GM19455 (cell line): ENCODE measurements at regions not wholly inside any gene's neighbourhood (a gene's known extent, or its start where the extent isn't known, plus 50 kb on each side); places are given as distances from the start of the nearest gene placed in this dataset.

Experiments
- ATAC-seq: cut with Tn5 transposase; IDR thresholded peaks from one replicate; pipeline ENCODE4 v1.9.1; 2021; ENCODE audit not compliant: unreplicated experiment

DNA sequence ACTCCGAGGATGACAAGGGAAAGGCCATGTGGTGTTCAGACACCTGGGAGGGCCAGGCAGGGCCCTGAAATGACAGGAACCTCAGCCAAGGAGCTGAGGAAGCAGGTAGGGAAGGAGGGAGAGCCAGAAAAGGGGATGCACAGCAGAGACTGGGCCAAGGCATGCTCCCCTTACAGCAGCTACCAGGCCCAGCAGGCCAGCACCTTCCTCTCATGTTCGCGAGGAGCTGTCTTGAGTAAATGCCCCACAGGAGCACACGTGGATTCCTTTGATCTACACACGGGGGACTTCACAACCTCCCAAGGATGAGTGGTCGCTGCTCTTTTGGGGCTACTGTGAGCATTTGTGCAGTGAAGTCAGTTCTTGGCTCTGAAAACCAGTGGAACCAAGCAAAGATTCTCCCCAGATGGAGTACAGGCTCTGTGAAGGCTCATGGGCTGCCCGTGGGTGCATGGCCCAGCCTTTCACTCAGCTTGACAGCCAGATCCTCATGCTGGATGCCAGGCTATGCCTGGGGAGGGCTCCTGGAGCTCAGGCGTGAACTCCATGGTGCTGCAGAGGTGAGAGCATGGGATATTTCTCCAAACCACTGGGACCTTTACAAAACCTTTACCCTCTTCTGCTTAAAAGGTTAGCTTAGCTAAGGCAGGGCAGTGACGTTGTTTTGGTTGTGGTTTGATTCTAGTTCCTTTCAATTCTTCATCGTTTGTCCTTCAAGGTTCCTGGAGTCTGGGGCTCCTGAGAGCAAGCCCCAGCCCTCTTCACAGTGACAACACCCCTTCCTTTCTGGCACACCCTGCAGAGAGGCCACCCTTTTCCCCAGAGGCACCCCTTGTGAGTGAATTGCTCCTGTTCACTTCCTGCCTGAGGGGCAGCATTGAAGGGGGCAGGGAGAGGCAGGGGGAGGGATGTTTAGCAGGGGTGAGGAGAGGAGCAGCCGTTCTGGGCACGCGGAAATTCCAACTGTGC, 74.2 kb upstream of the ZPBP start:
- ATAC-seq = no peak

DNA sequence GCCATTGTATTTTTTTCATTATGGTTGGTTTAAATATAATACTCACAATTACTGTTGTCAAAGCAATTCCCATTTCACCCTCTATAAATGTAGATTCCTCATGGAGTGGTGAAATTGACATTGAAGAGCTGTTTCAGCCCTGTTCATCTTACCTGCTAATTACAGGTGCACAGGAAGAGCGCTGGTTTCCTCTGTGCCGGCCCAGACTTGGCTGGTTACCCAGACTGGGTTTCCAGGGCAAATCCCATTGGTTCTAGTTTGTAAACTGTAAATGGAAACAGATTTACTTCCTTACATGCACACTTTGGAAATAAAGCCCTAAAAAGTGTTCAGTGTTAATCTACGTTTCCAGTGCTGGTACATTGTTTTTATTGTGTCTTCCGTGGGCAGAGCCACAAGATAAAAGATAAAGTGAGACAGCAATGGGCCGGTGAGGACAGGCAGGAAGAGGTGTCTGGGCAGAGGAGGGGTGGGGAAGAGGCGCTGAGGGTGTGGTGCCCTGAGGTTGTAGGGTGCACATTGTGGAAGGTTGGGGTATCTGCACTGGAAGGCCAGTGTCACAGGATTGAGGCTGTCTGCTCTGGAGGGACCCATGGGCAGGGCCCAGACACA, 71.6 kb upstream of the ZPBP start:
- no peak for ATAC-seq

DNA sequence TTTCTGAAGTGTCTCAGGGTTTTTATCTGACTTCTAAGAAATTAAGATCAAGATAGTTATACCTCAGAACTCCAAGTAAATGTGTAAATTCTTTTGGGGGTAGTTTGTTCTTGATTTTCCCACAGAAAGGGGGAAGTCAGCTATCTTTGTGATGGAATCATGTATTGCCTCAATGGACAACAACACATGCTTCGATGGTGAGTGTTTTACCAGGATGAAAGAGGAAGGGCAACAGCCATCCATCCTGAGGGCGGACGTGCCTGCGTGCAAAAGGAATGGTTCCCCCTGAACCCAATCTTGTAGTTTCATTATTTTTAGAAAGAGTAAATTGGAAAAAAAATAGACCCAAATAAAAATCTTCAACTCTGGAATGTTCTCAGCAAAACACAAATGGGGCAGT, 67.2 kb upstream of the ZPBP start:
- ATAC-seq = no peak

DNA sequence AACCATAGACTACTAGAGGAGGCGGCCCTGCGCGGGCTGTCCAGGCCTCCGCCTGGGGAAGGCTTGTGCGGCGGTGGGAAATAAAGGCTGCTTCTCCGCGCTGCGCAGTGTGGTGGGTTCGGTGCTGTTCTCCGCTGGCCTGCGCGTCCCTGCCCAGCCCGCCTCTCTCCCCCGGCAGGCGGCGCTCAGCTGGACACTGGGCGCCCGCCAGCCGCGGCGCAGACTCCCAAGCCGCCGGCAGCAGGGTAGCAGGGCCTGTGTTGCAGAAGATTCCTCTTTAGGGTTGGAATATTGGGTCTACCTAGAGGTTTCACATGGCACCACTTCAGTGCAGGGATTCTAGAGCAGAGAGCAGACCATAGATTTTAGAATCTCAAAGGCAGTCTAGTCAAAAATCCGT, 66.1 kb upstream of the ZPBP start:
- no peak for ATAC-seq

DNA sequence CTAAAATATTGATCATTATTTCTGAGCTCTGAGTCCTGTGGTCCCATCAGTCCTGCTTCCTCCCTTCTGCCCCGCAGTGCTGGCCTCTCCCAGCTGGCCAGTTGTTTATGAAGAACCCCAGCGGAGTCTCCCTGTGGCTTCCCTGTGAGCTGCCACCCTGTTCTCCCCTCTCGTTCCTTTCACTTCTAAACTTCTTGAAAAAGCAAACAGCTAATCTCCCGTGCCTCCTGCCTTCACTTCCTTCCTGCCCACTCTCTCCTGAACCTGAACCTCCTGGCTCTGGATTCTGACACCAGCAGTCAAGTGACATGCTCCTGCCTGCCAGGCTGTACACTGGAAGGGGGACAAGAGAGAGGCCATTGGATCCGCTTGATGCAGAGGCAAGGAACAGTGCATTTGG, 63.7 kb upstream of the ZPBP start:
- ATAC-seq = no peak

DNA sequence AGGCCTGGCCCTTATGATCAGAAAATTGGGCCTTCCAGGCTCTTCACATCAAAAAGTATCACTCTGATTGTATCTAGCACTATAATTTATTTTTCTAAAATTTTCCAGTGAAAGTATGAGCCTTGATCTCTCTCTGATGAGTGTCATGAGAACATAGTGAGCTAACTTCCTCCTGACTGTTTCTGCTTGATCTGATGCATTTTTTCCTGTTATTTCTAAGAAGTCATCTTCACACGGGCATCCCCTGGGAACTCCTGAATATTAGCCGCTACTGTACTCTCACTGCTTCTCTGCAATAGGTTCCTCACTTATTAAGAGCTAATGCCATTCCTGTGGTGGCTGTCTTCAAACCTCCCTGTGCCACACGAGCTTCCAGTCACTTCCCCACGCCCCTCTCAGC, 63.1 kb upstream of the ZPBP start:
- no peak for ATAC-seq

DNA sequence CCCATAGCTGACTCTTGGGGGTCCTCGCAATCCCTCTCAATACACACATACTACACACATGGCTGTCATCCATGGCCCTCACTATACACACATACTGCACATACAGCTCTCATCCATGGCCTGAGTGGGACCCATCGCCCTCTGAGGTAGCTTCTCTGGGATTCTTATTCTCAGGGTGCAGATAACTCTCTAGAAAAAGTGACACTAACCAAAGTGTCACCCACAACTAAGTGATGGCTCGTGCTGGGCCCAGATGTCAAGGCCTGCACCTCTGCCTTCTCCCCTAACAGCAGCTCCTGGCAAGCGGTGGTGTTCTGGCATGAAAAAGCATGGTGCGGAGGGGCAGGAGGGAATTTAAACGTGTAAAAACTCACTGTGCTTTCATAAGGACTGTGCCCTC, 62.7 kb upstream of the ZPBP start:
- no peak for ATAC-seq

DNA sequence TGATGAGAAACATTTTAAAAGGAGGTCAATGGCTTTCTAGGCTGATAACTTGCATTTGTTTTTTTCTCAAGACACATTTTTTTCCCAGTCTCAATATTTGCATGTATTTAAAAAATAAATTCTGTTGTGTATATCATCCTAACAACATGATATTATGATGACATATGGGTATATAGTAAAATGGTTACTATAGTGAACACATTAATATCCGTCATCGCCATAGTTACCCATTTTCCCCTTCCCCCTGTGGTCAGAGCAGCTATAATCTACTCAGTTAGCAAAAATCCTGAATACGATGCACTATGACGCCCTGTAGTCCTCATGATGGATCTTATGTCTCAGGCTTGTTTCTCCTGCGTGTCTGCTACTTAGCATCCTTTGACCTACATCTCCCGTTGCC, 60.9 kb upstream of the ZPBP start:
- no peak for ATAC-seq

DNA sequence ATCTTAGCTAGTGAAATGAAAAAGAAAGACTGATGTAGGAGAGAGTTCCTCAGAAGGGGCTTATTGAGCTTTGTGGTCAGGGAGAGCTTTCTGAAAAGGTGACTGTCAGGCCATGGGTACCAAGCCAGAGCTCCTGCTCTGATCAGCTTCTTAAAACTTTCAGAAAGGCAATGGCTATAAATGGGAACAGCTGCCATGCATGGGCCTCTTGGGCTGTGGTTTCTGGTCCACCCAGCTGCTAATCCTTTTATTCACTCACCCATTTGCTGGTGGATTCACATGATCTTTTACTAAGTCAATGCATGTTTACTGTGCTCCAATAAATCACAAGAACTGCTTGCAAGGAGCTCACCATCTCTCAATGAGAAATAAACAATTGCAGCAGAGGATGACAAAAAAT, 60.1 kb upstream of the ZPBP start:
- ATAC-seq = no peak

DNA sequence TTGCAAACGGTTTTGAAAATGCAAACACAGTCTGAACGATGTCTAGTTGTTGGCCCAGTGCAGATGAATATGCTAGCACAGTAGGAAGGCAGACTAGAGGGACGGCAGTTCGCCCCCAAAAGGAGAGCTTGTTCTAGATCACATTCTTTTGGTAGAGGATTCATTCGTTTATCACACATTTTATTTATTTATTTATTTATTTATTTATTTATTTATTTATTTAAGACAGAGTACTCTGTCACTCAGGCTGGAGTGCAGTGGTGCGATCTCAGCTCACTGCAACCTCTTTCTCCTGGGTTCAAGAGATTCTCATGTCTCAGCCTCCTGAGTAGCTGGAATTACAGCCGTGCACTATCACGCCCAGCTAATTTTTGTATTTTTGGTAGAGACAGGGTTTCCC, 59.4 kb upstream of the ZPBP start:
- no peak for ATAC-seq

DNA sequence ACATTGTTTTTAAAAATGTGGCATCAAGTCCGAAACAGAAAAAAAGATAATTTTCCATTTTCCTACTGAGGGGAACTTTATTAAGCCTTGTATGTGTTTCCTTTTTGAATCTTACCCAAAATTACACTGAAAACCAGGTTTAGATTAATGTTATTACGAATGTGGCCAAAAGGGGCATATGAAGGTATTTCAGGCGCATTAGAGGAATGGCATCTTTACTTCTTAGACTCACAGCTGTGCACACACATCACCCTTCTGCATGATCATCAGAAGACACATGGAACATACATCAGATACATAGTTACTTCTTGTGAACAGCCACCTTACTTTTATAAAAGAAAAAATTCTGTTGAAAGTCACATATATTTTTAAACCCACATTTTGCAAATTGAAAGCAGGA, 58.6 kb upstream of the ZPBP start:
- no peak for ATAC-seq

DNA sequence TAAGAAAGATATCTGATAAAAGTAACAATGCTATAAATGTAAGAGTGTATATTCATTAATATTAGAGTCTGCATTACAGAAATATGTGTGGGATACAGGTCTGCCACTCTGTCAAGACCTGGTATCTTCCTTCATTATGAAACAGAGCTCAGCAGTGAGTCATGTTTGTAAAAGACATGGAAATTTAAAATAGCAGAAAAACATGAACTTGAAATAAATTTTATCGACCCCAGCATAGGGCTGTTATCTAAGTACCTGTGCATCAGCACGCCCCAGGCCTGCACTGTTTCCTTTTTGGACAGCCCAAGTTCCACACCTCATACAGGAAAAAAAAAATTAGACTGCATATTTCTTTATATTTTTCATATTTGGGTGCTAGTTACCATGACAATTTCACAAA, 58.0 kb upstream of the ZPBP start:
- no peak for ATAC-seq

DNA sequence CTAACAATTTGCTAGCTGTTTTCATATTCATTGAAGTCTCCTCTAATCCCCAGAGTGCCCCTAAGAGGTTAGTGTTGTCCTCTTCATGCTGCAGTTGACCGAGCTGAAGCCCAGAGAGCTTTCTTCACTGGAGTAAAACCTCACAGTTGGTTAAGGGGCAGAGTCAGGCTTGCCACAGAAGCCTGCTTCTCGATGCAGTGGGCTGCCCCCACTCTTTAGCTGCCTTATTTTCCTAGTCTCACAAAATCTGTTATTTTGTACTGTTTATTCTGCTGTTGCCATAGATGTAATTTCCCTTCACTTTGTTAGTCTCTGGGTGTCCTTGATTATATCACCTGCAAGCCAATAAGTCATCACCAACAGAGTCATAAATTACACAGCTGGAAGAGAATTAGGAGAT, 56.3 kb upstream of the ZPBP start:
- no peak for ATAC-seq

DNA sequence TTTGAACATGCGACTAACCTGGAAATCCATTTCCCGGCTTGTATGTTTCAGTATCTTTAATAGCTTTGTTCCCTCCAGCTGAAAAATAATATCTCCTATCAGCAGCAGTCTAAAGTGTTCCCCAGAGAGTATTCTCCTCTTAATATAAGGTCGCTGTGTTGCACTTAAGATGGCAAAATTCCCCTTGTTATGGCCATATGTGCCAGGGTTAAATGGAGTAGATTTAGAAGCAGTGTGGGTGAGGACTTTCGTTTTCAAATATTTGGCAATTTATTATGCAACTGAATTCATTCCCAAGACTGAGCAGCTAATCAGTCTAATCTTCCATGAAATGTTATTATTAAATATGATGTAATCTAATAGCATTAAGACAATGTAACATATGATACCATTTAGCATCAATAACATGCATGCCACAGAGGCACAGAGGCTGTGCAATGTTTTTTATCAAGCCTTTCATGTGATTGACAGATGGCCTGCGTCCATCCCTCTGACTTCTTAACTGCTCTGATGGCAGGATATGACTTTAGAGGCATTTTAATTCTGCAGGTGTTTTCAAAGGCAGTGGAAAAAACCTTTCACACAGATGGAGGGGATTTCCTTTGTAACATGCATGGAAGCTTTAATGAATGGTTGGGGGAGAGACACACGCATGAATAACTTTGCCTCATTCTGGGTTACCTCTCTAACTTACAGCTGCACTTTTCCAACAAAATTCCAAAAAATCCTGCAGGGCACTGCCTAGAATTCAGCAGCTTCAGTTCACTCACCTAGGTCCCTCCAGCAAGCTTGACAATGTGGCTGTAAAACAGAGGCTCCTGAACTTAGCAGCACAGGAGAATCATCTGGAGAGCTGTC, 55.1 kb upstream of the ZPBP start:
- ATAC-seq = no peak

DNA sequence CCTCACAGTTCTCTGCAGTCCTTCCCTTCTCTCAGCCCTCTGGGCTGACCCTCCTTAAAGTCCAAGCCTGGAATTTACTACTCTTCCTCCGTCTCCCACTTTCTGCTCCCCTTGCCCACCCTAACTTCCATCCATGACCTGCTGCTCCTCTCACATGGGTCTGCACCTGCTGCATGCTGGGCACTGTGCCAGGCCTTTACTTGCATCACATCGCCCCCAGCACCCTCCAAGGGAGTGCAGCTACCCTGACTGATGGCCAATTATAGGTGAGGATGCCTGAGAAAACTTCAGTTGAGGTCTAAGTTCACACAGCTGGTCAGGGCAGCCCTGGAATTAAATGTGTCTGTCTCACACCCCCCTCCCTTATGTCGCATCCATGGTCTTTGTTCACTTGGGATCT, 53.6 kb upstream of the ZPBP start:
- ATAC-seq = no peak

DNA sequence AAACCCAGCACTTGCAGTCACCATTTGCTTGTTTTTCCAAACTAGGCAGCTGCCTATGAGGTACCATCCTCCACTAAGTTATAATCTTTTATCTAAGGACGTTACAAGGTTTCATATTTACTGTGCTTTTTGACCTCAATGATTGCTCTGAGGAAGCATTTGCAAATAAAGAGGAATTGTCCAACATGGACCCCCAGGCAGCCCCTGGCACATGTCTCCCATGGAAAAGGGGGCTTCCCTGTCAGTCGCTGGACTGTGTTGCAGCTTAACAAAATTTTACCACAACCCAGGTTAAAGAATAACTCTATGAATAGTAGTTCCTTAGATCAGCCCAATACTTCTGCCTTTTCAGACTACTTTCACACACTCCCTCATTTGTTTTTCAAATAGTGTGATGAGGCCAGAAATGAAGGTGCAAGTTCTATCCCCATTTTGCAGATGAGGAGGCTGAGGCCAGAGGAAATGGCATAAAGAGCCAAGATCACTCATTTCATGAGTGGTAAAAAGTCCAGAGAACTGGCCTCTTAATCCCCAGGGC, 52.8 kb upstream of the ZPBP start:
- peak; percentile 34 for ATAC-seq

DNA sequence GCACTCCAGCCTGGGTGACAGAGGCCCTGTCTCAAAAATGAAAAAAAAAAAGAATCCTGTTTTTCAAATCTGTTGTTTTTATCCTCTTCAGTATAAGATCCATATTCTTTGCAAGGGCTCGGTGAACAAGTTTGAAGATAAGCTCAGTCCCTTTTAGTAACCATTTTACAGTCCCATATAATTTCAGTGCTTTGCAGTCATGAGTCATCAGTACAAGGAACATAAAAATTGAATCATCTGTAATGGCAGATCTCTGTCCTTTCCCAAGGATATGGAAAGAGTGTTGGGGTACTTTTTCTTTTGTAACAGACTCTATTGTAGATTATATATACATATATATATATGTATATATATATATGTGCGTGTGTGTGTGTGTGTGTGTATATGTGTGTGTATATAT, 52.2 kb upstream of the ZPBP start:
- no peak for ATAC-seq
